ENCODE measurements at regions not wholly inside any gene's neighbourhood (a gene's known extent, or its start where the extent isn't known, plus 50 kb on each side); places are given as distances from the start of the nearest gene placed in this dataset.

- TF ChIP-seq CTCF (IDR thresholded peaks at IDR 0.05; ENCODE audit: insufficient read depth, low read depth, low read length) (no peak), EZH2 (IDR thresholded peaks at IDR 0.05; ENCODE audit: insufficient read depth, low read length) (no peak)
Observed at GRCh38 chr7:156021471-156021870, 209.2 kb upstream of the SHH start.
